HEK293T (cell line): ENCODE measurements at regions not wholly inside any gene's neighbourhood (a gene's known extent, or its start where the extent isn't known, plus 50 kb on each side); places are given as distances from the start of the nearest gene placed in this dataset.

ENCODE experiments used
- ARNT ChIP-seq: fragments of 450-650 bp; IDR thresholded peaks from 2 replicates; pipeline ENCODE4 v1.6.1; 2017; ENCODE audit warnings: mild to moderate bottlenecking
- BHLHE40 ChIP-seq: fragments of 450-650 bp; IDR thresholded peaks from 2 replicates; pipeline ENCODE4 v1.6.1; 2016; ENCODE audit warnings: mild to moderate bottlenecking, moderate library complexity, borderline replicate concordance
- CTBP1 ChIP-seq: fragments of 450-650 bp; IDR thresholded peaks from 2 replicates; pipeline ENCODE4 v1.6.1; 2016; ENCODE audit warnings: borderline replicate concordance
- ELF4 ChIP-seq: fragments of 450-650 bp; IDR thresholded peaks from 2 replicates; pipeline ENCODE4 v1.6.1; 2017; ENCODE audit warnings: antibody characterized with exemption
- FOXA1 ChIP-seq: fragments of 450-650 bp; IDR thresholded peaks from 2 replicates; pipeline ENCODE4 v1.6.1; 2016; ENCODE audit warnings: mild to moderate bottlenecking
- FOXK2 ChIP-seq: fragments of 450-650 bp; IDR thresholded peaks from 2 replicates; pipeline ENCODE4 v1.6.1; 2016; ENCODE audit warnings: mild to moderate bottlenecking
- FOXM1 ChIP-seq: fragments of 450-650 bp; IDR thresholded peaks from 2 replicates; pipeline ENCODE4 v1.6.1; 2017; ENCODE audit warnings: mild to moderate bottlenecking, borderline replicate concordance
- L3MBTL2 ChIP-seq: fragments of 450-650 bp; conservative IDR thresholded peaks from 2 replicates; pipeline ENCODE4 v1.6.1; 2016; ENCODE audit warnings: mild to moderate bottlenecking
- NFRKB ChIP-seq: fragments of 450-650 bp; IDR thresholded peaks from 2 replicates; pipeline ENCODE4 v1.6.1; 2016; ENCODE audit warnings: mild to moderate bottlenecking, moderate library complexity
- SP1 ChIP-seq: fragments of 450-650 bp; IDR thresholded peaks from 2 replicates; pipeline ENCODE4 v1.6.1; 2017
- SUZ12 ChIP-seq: fragments of 450-650 bp; IDR thresholded peaks from 2 replicates; pipeline ENCODE4 v1.6.1; 2016; ENCODE audit warnings: mild to moderate bottlenecking
- TARDBP ChIP-seq: fragments of 450-650 bp; IDR thresholded peaks from 2 replicates; pipeline ENCODE4 v1.6.1; 2016
- ZNF384 ChIP-seq: fragments of 450-650 bp; IDR thresholded peaks from 2 replicates; pipeline ENCODE4 v1.6.1; 2016
- TF ChIP-seq, protein P1 (sequence below): fragments of 450-650 bp; IDR thresholded peaks from 2 replicates; pipeline ENCODE4 v1.6.1; 2016

DNA sequence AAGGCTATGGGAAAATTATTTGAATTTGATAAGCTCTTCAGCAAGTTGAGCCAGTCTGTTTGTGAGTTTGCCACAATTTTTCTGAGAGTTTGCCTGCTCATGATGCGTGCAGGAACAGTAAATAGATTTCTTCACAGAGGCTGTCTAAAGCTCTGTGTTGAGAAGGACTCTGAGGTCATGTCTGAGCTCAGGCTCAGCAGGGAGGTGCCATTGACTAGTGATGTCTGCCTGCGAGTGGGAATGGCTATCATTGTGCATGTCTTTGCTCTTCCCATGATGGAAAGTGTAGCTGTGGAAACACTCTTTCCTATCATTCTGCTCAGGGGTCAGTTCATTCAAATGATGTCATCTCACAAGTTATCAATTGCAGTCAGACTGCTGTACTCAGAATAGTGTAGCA lies 142.8 kb downstream of the RASEF start:
- TF ChIP-seq FOXM1 (no peak), CTBP1 (no peak), NFRKB (no peak), ELF4 (no peak), BHLHE40 (no peak), FOXK2 (no peak), ARNT (no peak), FOXA1 (no peak), SUZ12 (no peak), SP1 (no peak), L3MBTL2 (no peak), ZNF384 (no peak), TARDBP (no peak)
- TF ChIP-seq, protein P1, sequence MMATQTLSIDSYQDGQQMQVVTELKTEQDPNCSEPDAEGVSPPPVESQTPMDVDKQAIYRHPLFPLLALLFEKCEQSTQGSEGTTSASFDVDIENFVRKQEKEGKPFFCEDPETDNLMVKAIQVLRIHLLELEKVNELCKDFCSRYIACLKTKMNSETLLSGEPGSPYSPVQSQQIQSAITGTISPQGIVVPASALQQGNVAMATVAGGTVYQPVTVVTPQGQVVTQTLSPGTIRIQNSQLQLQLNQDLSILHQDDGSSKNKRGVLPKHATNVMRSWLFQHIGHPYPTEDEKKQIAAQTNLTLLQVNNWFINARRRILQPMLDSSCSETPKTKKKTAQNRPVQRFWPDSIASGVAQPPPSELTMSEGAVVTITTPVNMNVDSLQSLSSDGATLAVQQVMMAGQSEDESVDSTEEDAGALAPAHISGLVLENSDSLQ = no peak
